ENCODE measurements at regions not wholly inside any gene's neighbourhood (a gene's known extent, or its start where the extent isn't known, plus 50 kb on each side); places are given as distances from the start of the nearest gene placed in this dataset.

DNA sequence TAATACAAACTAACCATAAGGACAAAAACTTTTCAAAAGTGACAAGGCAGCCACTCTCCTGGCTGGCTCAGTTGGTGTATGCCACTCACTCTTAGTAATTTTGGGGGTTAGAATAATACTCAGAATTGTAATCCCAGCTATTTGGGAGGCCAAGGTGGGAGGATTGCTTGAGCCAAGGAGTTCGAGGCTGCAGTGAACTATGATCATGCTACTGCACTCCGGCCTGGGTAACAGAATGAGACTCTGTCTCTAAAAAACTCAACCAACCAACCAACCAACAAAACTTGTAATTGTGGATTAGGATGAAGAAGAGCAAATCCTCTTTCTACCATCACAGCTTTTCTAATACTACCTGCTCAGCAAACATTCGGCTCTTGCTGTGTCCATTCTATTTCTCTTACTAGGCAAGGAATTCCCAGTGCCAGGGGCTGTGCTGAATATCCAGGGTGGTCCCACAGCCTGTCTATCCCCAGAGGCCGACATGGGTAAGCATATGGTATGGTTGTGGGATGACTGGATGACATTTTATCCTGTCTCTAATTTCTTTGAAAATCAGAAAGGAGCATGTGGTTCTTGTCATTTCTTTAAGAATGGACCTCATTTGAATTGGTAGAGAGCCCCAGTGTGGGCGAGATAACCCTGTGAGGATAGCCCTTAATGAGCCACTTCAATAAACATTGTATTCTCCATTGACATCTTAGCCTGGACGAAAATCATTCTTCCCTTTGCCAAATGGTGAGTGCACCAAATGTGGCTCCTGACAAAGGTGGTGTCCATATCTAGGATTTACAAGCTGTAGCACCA lies 220.1 kb downstream of the MYCN start:
- DNase-seq: no peak

DNA sequence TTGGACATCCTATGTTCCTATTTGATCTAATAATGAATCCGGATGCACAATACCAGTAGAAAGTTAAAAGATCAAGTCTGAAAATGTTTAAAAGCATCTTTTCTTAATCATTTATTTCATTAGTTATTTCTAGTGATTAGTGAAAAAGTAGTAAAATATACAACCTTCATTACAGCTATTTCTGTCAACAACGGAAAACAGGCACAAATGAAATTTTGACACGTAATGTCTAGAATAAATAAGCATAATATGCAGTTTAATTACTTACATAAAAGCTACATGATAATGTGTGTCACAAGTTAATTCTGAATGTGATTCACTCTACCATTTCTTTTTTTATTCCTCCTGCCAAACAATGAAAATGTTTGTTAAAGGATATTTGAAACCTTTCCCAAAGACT lies 216.1 kb downstream of the MYCN start:
- no peak for DNase-seq

DNA sequence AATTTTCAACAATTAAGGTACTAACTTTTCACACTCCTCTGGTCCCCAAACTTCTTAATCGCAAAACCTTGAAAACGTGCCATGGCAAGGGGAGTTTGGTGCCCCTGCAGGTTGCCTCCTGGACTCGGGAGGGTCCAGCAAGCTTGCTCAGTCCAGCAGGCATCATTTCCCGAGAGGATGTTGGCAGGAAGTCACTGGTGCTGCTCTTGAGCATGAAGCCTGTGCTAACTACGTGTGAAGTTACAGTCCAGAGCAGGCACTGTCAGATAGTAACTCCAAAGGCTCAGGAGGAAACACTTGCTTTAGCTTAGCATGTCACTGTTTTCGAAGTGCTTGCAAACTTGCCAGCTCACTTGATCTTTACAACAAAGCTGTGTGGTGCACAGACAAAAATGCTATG lies 215.4 kb downstream of the MYCN start:
- no peak for DNase-seq

DNA sequence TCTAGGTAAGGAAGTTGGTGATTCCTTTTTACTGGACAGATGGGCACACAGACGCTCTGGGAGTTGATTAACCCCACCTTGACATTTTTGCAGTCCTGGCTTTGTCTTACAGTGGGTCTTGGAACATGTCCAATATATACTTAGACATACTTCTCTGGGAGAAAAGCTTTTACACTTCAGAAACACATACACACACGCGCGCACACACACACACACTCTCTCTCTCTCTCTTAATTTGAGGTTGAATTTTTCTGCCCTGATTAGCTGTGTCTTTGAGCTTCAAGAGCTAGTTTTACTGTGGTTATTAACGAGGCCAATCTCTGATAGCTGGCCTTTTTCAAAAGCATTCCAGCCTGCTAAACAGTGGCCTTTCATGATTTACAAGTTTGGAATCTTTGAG lies 215.0 kb downstream of the MYCN start:
- no peak for DNase-seq

DNA sequence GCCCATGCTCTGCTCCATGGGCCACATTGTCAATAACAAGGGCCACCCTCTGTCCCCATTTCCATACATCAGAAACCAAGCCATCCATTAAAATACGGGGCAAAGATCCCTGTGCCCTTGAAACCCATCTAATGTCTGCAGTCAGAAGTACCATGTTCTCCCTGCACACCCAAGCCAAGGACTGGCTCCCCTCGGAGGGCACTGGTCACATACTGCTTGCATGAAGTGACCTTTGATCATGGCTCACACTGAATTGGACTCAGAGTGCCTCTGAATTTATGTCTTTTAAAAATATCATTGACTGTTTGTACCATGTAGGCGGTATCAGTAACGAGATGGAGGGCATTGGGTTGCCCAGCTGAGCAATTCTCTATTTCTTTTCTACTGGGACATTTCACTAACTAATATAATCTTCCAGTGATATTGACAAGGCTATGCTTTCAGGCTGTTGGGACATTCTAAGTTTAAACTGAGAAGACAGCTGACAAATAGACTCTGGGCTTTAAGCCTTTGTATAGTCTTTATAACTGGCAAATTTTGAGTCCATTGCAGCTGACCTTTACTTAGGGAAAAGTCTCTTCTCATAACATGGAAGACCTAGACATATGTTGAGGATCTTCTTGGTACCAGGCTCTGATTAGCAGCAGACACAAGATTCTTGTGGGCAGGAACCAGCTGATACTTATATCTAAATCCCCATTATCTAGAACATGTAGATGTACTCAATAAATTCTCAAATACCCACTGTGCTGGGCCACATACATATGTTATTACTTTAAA lies 214.3 kb downstream of the MYCN start:
- no peak for DNase-seq

DNA sequence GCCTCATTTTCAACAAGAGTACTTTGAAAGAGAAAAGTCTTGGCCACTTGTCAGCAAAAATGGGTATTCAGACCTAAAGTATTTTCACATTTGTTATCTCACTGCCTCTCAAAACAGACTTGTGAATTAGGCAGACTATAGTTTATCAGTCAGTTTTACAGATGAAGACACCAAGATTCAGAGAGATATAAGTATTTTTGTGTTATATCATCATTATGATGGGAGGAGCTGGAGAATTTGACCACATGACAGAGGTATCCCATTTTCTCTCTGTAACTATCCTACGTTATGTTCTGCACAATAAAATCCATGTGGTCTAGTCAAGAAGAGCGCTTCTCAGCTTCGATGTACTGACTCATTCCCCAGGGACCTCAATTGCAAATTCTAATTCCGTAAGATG lies 213.7 kb downstream of the MYCN start:
- no peak for DNase-seq

DNA sequence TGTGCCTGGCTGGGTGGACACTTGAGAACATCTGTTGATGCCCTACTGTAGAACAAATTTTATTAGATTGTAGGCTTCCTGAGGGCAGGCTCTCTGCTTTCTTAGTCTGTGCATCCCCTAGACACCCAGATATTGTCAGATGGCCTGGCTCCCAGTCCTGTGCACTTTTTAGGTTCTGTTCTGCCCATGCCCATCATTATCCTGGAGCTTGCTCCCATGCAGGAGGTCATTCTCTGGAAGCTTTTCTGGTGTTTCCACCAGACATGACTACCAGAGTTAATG lies 213.3 kb downstream of the MYCN start:
- no peak for DNase-seq

DNA sequence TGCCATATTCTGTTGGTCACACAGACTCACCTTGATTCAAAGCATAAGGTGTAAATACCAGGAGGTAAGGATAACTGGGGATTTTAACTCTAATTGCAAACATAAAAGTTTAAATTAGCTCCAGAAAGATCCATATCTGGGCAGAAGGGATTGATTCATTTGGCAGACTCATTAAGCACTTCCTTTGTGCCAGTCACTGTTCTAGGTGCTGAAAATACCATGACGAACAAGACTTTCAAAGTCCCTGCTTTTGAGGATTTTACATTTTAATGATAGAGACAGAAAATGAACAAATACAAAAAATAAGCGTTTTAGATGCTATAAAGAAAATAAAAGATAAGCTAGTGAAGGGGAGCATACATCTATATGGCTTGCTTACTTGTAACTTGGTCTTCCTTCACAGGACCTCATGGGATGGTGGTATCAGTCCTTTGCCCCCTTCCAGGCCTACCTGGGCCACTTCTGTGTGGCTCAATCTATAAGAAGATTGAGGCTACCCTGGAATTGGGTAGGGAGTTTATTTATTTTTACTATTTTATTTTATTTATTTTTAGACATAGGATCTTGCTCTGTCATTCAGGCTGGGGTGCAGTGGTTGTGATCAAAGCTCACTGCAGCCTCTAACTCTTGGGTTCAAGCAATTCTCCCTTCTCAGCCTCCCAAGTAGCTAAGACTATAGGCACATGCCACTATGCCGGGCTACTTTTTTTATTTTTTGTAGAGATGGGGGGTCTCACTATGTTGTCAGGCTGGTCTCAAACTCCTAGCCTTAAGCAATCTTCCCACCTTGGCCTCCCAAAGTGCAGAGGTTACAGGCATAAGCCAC lies 212.8 kb downstream of the MYCN start:
- no peak for DNase-seq

DNA sequence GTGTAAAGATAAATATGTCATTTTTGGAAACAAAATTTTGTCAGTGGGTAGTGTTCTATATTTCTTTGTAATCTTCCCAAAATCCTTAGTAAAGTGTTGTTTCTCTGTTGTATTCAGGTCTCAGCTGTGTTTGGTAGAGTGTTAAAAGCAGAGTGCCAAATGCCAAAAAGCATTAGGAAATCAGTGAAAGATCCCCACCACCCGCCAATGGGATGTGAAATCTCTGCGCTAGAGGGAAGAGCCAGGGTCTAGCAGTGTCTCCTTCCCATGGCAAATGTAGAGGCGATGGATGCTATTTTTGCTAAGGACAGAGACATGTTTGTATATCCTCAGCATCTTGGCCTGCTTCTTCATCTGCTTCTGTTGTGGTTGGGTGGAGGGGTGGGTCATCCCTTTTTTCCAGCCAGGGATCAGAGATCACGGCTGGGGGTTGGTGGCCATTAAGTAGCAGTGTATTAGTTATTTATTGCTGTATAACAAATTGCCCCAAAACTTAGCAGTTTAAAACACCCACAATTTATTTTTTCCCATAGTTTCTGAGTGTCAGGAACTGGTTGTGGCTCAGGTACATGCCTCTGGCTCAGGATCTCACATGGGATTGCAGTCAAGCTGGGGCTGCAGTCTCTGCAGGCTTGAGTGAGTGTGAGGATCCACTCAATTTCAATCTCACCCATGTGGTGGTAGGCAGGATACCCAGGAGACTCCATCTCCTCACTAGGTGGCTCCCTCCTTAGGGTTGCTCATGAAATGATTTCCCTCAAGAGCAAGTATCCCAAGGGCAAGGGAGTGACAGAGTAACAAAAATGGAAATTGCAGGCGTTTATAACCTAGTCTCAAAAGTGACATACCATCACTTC lies 211.9 kb downstream of the MYCN start:
- no peak for DNase-seq

DNA sequence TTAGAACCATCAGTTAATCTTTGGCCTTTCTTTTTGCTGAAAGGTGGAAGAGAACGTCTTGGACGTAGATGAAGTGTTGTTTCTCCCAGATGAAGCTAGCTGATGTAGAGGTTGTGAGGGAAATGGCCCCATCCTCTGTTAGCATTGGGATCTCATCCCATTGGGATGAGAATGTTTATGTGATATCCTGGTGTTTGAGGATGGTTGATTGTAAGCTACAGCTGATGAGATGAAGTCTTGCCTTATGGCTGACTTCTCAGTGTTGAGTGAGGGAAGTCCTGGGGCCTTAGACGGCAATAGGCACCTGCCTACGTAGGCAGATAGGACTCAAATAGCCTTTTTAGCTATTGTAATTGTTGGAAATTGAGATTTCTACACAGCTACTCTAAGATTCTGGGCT lies 211.3 kb downstream of the MYCN start:
- no peak for DNase-seq

DNA sequence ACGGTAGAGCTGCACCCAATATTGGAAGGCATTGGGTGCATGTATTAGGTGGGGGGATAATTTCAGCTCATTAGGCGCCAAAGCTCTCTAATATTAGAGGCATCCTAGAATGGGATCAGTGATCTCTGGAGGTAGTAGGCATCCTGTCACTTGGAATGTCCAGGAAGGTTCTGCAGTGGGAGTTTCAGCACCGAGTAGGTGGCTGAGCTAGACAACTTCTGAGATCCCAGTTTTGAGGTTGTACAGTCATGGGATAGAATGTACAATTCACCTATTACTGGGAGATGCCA lies 210.9 kb downstream of the MYCN start:
- no peak for DNase-seq

DNA sequence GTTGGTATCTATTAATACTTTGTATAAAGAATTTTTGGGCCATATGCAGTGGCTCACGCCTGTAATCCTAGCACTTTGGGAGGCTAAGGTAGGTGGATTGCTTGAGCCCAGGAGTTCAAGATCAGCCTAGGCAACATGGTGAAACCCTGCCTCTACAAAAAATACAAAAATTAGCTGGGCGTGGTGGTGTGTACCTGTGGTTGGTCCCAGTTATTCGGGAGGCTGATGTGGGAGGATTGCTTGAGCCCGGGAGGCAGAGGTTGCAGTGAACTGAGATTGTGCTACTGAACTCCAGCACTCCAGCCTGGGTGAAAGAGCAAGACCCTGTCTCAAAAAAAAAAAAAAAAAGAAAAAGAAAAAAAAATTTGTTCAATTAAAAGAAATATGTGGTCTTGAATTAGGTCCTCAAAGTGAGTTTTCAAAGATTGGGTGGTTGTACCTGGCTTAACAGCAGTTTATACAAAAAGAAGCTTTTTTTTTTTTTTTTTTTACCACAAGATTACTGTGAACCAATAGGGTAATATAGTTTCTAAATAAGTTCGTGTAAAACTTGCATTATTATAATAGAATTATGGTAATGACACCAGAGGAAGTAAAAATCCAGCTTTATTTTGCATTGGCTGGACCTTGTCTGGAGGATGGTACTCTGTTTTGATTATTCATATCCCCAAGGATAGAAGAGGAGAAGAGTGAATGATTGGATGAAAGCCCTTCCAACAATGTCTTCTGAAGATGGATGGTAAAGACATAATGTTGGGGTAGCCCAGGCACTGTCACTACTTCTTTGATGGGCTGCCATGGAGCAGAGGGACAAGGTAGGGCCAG lies 210.3 kb downstream of the MYCN start:
- DNase-seq: no peak

DNA sequence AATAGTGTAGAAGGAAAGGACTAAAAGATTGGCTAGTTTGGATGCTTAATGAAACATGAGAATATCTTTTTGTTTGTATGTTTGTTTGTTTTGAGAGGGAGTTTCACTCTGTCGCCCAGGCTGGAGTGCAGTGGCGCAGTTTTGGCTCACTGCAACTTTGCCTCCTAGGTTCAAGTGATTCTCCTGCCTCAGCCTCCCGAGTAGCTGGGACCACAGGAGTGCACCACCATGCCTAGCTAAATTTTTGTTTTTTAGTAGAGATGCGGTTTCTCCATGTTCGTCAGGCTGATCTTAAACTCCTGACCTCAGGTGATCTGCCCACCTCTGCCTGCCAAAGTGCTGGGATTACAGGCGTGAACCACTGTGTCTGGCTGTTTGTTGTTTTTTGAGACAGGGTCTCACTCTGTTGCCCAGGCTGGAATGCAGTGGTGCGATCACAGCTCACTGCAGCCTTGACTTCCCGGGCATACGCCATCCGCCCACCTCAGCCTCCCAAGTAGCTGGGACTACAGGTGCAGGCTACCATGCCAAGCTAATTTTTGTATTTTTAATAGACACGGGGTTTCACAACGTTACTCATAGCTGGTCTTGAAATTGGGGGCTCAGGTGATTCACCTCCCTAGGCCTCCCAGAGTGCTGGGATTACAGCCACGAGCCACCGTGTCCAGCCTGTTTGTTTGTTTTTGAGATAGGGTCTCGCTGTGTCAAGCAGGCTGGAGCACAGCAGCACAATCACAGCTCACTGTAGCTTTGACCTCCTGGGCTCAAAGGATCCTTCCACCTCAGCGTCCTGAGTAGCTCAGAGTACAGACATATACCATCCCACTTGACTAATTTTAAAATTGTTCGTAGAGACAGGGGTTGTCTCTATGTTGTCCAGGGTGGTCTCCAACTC lies 209.2 kb downstream of the MYCN start:
- no peak for DNase-seq

DNA sequence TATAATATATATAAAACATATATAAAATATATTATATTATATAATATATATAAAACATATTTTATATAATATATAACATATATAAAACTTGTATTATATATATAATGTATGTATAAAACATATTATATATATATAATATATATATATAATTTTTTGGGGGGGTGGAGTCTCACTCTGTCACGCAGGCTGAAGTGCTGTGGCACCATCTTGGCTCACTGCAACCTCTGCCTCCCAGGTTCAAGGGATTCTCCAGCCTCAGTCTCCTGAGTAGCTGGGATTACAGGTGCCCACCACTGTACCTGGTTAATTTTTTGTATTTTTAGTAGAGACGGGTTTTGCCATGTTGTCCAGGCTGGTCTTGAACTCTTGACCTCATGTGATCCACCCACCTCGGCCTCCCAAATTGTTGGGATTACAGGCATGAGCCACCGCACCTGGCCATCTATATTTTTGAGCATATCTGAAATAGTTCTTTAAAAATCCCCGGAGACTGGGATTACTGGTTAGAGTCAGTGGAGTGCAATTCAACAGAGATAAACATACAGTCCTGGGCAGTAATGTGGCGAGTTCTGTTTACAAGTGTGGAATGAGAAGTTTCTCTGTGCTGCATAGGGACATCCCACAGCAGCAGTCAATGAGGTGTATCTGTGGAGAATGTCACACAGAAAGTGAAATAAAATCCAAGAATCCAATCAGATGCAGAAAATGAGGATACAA lies 208.4 kb downstream of the MYCN start:
- no peak for DNase-seq

DNA sequence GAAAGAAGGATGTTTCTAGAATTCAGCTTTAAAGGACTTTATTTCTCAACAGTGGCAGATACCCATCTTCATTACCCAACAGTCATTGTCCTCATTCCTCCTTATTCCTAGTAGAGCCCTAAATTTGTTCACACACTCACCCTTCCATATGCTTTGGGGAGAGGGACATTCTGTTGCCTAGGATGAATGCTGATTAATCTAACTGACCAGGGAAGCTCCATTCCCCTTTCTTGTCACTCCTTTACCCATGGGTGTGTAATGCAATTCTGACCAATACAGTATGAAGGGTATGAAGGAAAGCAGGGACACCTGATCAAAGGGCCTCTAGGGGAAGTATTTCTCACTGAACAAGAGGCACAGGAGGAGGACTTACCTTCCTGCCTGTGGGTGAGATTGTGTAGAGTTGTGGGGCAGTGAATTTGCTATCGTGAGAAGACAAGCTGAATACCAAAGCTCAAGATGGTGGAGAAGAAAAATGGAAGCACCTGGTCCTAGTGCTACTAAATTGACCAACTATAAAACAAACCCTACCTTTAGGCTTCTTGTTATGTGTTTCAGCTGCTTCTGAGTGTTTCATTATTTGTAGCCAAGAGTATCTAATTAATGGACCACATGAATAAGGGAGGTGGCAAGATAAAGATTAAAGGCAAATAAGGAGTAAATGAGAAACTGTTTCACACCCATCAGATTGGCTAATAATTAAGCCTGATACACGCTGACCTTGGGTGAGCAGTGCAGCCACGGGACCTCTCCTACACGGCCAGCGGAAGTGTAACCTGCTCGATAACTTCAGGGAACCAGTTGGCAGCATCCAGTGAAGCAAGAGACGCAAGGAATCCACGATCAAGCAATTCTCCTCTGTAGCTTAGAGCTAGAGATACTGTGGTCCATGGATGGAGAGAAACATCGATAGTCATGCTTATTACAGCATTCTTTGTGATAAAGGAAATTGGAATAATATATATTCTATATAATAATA lies 202.3 kb downstream of the MYCN start:
- DNase-seq: no peak

DNA sequence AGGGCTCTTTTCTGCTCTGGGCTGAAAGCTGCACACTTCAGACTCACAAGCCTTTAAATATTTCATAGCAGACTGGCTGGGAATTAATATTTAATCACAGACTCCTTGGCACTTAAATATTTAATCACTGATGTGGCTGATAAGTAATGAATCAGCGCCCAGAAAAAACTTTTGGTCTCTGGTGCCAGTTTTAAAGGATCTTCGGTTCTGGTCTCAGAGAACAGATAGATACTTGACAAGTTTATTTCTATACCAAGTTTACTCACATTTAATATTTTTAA lies 201.2 kb downstream of the MYCN start:
- no peak for DNase-seq

DNA sequence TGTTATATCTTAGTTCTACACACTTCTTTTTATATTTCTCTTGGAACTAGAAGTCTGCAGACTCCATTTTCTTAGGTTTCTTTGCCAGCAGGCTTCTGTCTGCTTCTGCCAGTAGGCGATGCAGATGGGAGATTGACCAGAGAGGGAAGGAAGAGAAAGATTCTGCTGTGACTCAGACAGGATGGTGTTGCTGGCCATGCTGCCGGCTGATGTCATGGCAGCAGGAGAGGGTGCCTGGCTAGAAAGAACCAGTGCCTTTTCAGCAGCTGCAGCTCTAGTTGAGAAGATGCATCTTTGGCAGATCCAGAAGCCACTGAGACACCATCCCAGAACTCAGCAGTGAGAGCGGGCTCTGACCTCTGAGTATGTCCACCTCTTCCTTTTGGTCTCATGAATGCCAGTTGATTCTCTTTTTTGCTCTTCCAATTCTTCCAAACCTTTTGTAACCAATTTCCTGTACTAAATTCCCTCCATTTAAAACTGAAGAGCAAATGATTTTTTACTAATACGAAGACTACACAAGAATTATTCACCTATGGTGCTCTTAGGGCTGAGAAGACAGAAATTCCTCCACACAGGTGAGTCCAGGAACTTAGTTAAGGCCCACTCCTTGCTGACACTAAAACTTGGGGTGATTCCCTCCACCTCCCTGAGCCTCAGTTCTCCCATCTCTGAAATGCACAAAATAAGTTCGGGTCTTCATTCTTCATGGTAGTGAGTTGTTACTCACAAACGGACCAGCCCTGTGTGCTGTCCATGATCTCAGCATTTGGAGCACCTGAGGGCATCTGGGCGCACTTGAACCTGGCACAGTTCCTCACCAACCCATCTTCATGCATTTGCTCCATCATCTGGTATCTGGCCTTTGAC lies 200.7 kb downstream of the MYCN start:
- no peak for DNase-seq
